T-helper 17 cell (primary cell): ENCODE measurements at regions not wholly inside any gene's neighbourhood (a gene's known extent, or its start where the extent isn't known, plus 50 kb on each side); places are given as distances from the start of the nearest gene placed in this dataset.

Experiments used
- ATAC-seq: fragments of 150-1000 bp; cut with Tn5 transposase; 2 replicates; pipeline ENCODE4 v1.10.0; 2021; ENCODE audit warnings: mild to moderate bottlenecking, moderate library complexity
- DNase-seq, 3 donors: peaks; one replicate each; pipeline versions ENCODE4 v3.0.0 to v3.0.0-alpha.2; 2020 to 2021
- H3K9me3 ChIP-seq: one replicate; pipeline ENCODE4 v1.7.0; 2013; ENCODE audit warnings: low read length, mild to moderate bottlenecking; ENCODE audit not compliant: control insufficient read depth, poor library complexity, severe bottlenecking
- H3K27ac Mint-ChIP-seq: one replicate; pipeline ENCODE4 v1.8.0; 2022; ENCODE audit warnings: mild to moderate bottlenecking, moderate library complexity, mixed read lengths
- H3K27me3 Mint-ChIP-seq: one replicate; pipeline ENCODE4 v1.8.0; 2022; ENCODE audit warnings: mixed read lengths
- H3K36me3 Mint-ChIP-seq: one replicate; pipeline ENCODE4 v1.8.0; 2022; ENCODE audit warnings: low read depth, mixed read lengths
- H3K4me1 Mint-ChIP-seq: one replicate; pipeline ENCODE4 v1.8.0; 2022; ENCODE audit warnings: mild to moderate bottlenecking, mixed read lengths
- H3K4me3 Mint-ChIP-seq: one replicate; pipeline ENCODE4 v1.8.0; 2022; ENCODE audit warnings: mild to moderate bottlenecking, moderate library complexity, mixed read lengths

DNA sequence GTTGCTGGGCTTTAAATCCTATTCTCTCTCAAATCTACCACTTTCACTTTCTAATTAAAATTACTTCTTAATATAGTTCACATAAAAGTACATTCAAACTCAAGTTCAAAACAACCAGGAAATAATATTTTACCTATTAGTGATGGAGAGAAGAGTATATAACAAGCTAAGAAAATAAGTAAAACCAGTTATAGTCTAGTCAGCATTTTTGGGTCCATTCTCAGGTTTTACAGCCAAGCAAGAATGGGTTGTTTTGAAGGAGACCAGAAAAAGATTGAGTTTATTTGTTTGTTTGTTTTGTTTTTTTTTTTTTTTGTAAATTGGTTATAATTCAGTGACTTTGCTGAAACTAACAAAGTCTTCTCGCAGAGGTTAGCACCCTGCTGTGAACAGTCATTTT, 106.3 kb upstream of the PTPRZ1 start:
- no peaks in the 10 kb centered on the region for H3K9me3 ChIP-seq
- no peak for ATAC-seq
- no peaks in the 10 kb centered on the region for H3K36me3 Mint-ChIP-seq
- no peak overlapping the region for H3K27ac Mint-ChIP-seq
- no peak for DNase-seq
- H3K4me1 Mint-ChIP-seq, result no peaks in the 10 kb centered on the region
- no peaks in the 10 kb centered on the region for H3K27me3 Mint-ChIP-seq
- no peak overlapping the region for H3K4me3 Mint-ChIP-seq

DNA sequence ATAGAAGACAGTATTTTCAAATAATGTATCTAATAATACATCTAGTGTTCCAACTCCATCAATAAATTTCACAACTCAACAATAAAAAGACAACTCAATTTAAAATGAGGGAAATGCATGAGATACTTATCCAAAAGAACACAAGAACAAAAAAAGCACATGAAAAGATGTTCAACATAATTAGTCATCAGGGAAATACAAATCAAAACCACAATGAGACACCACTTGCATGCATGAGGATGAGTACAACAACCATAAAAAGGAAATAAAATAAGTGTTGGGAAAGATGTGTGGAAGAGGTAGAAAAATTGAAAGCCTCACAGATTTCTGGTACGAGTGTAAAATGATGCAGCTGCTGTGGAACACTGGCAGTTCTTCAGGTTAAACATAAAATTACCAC, 111.6 kb upstream of the PTPRZ1 start:
- no peaks in the 10 kb centered on the region for H3K36me3 Mint-ChIP-seq
- no peaks in the 10 kb centered on the region for H3K4me1 Mint-ChIP-seq
- no peaks in the 10 kb centered on the region for H3K27me3 Mint-ChIP-seq
- H3K4me3 Mint-ChIP-seq, result no peak overlapping the region
- no peak overlapping the region for H3K27ac Mint-ChIP-seq
- DNase-seq (no peak), ATAC-seq (no peak)
- H3K9me3 ChIP-seq, result no peaks in the 10 kb centered on the region

DNA sequence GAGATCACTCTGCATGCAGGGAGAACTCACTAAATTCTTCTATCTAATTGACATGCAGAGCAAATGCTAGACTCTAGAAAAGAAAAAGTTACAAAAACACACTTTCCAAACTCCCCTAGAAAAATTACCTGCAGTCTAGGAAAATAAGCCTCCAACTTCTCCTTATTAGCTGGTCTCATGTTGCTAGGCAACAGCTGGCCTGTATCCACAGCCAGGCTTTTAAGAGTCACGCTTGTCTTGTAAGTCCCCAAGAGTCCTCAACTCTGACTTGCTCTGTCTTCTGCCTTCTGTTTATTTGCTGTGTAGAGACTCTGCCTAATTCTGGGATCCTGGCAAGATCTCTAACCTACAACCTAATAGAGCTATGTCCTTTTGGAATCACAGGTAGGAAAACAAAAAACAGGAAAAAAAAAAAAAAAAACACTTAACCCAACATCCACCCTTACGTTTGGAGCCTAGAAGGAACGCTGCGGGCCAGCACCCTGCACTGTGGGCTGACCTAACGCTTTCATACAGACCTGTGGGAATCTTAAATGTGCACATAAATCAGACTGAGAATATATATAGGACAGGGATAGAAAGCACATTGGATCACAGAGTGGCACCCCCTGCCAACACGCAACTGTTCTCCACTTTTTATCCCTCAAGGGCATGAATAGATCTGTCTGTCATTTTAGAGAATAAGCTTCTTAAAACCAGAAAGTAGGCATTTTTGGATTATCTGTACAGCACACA, 117.0 kb upstream of the PTPRZ1 start:
- no peak for ATAC-seq
- H3K27me3 Mint-ChIP-seq, result no peaks in the 10 kb centered on the region

DNA sequence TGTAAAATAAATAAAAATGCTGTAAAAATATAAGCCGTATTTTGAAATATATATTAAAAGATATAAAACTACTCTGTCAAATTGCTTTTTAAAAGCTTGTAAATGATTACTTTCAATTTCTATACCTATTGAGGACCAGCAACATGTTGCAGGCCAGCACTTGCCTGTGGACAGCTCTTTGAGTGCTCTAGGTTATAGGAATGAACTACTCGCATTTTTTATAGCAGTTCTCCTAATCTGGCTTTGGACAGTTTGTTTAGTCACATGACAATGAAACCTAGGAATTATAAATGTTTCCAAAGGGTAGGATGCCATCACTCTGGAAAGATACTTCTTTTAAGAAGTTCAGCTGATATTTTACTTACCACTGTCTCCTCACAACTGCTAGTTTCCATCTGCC, 117.7 kb upstream of the PTPRZ1 start:
- Mint-ChIP-seq H3K4me1 (no peaks in the 10 kb centered on the region), H3K27ac (no peak overlapping the region), H3K27me3 (no peaks in the 10 kb centered on the region), H3K4me3 (no peak overlapping the region), H3K36me3 (no peaks in the 10 kb centered on the region)
- DNase-seq (no peak), ATAC-seq (no peak)
- H3K9me3 ChIP-seq, result no peaks in the 10 kb centered on the region

More for the DNA sequence above, 117.0 kb upstream of the PTPRZ1 start:
- no peak overlapping the region for H3K4me3 Mint-ChIP-seq
- H3K9me3 ChIP-seq, result no peaks in the 10 kb centered on the region
- no peaks in the 10 kb centered on the region for H3K4me1 Mint-ChIP-seq
- no peak overlapping the region for H3K27ac Mint-ChIP-seq
- no peak for DNase-seq
- H3K36me3 Mint-ChIP-seq, result no peaks in the 10 kb centered on the region

DNA sequence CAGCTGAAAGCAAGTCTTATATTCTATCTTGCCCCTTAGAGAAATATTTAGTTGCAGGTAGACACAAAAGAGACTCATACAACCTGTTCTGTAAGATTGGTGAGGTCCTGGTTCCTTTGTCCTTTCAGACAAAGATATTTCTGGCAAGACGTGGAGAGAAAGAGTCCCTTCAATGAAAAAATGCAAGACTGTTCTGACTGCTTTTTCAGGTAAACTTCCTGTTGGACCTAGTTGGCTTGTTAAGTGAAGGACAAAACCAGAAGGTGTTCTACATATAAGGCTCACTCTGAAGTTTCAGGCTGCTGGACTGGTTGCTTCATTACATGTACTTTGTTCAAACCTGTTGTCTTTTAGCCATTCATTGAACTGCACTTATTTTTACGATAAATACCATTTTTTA, 119.0 kb upstream of the PTPRZ1 start:
- no peak for ATAC-seq
- Mint-ChIP-seq H3K4me3 (no peak overlapping the region), H3K27ac (no peak overlapping the region), H3K27me3 (no peaks in the 10 kb centered on the region), H3K36me3 (no peaks in the 10 kb centered on the region), H3K4me1 (no peaks in the 10 kb centered on the region)
- no peak for DNase-seq
- no peaks in the 10 kb centered on the region for H3K9me3 ChIP-seq

DNA sequence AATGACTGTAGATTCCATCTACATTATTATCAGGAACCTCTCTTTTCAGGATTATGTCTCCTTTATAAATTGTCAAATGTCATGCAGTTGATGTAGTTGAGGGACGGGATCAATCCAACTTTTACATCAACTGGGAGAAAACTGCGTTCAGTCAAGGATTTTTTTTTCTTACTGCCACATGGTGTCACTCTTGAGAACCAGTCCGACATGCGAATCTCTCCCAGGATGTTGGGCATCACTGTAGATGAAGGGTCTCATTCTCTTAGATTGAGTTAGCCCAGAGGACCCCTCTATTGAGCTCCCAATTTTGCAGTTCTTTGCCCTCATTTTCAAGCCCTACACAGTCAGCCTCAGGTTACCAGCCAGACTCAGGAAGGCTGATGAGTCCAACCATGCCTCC, 120.3 kb upstream of the PTPRZ1 start:
- no peak for ATAC-seq
- H3K27ac Mint-ChIP-seq, result no peak overlapping the region

DNA sequence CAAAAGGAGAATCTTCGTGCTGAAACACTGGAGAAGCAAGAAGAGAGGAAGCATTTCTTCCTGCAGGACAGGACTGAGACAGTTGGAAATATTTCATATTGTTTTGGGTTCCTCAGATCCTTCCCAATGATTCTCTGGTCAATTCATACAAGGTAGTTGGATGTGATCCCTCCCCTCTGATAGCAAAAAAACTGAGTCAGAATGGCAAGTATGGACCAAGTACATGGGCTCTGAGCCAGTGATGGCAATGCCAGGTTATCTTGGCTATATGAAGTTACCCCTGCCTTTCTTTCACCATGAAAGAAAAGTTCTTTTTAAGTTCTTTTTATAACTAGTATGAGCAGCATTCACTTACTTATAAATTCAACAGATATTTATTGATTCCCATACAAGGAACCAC, 124.4 kb upstream of the PTPRZ1 start:
- DNase-seq, result no peak
- no peaks in the 10 kb centered on the region for H3K36me3 Mint-ChIP-seq
- no peaks in the 10 kb centered on the region for H3K9me3 ChIP-seq
- no peak overlapping the region for H3K4me3 Mint-ChIP-seq
- no peaks in the 10 kb centered on the region for H3K4me1 Mint-ChIP-seq
- H3K27ac Mint-ChIP-seq, result no peak overlapping the region
- ATAC-seq, result no peak
- H3K27me3 Mint-ChIP-seq, result no peaks in the 10 kb centered on the region

More for the DNA sequence above, 120.3 kb upstream of the PTPRZ1 start:
- no peaks in the 10 kb centered on the region for H3K36me3 Mint-ChIP-seq
- no peak for DNase-seq
- no peak overlapping the region for H3K4me3 Mint-ChIP-seq
- no peaks in the 10 kb centered on the region for H3K9me3 ChIP-seq
- no peaks in the 10 kb centered on the region for H3K27me3 Mint-ChIP-seq
- H3K4me1 Mint-ChIP-seq, result no peaks in the 10 kb centered on the region

DNA sequence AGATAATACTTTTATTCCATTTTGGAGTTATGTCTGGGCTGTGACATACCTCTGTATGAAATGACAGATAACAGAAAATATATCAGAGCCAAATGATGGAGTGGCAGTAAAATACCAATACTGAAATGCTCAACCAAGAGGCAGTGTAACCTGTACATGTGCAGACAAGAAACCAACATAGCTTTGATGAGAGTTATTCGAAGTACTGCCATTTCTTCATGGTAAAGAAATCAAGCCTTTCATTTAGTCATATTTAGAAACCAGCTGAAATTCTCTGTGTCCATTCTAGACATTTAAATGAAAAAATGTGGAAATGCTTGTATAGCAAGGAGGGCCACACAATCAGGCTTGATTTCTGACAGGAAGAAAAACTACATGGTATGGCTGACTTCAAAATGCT, 127.1 kb upstream of the PTPRZ1 start:
- H3K36me3 Mint-ChIP-seq, result no peaks in the 10 kb centered on the region
- H3K4me3 Mint-ChIP-seq, result no peak overlapping the region
- H3K27me3 Mint-ChIP-seq, result no peaks in the 10 kb centered on the region
- H3K4me1 Mint-ChIP-seq, result no peaks in the 10 kb centered on the region
- no peaks in the 10 kb centered on the region for H3K9me3 ChIP-seq
- DNase-seq, result no peak
- H3K27ac Mint-ChIP-seq, result no peak overlapping the region
- no peak for ATAC-seq

DNA sequence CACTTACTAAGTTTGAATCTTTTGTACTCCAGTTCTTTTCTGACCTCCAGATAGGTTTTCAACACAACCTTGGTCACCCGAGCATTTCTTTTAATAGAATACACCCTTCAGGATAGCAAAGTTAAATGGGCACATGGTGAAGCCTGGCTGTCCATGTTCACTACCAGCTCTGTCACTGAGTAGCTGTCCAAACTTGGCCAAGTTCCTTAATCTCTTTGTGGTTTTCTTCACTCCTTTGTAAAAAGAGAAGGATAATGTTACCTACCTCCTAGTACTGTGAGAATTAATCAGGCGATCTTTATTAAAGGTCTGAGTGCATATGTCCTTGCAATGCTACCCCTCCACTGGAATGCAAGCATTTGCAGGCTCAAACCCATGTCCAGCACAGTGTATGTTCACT, 128.1 kb upstream of the PTPRZ1 start:
- no peak for ATAC-seq

DNA sequence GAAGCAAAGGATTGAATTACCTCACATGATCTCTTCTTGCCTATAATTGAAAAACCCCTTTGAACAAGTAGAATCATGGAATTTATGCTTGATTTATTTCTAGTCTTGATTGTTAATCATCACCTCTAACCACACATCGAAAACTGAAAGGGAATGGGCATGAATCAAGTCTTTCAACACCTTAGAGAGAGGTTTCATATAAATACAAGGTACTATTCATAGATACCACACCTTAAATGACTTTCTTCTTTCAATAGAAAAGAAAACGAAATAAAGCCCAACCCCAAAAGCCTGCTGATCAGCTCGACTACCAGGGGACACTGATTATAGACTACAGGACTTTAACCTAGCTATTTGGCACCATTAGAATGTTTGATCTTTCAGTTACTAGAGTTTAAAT, 128.6 kb upstream of the PTPRZ1 start:
- ATAC-seq (no peak), DNase-seq (no peak)
- Mint-ChIP-seq H3K27ac (no peak overlapping the region), H3K36me3 (no peaks in the 10 kb centered on the region), H3K4me3 (no peak overlapping the region), H3K4me1 (no peaks in the 10 kb centered on the region), H3K27me3 (no peaks in the 10 kb centered on the region)
- no peaks in the 10 kb centered on the region for H3K9me3 ChIP-seq

More for the DNA sequence above, 128.1 kb upstream of the PTPRZ1 start:
- Mint-ChIP-seq H3K4me3 (no peak overlapping the region), H3K27ac (no peak overlapping the region), H3K36me3 (no peaks in the 10 kb centered on the region), H3K27me3 (no peaks in the 10 kb centered on the region), H3K4me1 (no peaks in the 10 kb centered on the region)
- DNase-seq, result no peak
- H3K9me3 ChIP-seq, result no peaks in the 10 kb centered on the region

DNA sequence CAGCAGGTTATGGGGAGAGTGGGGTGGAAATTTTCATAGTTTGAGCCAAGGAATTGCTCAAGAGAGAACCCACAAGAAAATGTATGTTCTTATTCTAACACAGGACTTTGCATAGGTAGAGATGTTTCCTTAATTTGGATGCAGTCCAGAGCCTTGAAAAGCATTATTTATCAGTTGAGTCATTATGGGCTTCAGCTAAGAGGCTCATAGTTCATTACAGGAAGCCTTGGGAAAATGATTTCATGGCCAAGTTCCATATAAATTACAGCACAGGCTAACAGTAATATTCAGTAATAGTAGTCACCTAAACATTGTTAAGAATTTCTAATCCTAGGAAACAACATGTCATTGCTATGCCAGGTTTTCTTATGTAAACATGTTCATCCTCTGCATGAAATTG, 131.1 kb upstream of the PTPRZ1 start:
- DNase-seq, result no peak
- H3K4me1 Mint-ChIP-seq, result no peaks in the 10 kb centered on the region
- no peak for ATAC-seq
- no peaks in the 10 kb centered on the region for H3K27me3 Mint-ChIP-seq
- no peak overlapping the region for H3K27ac Mint-ChIP-seq
- H3K4me3 Mint-ChIP-seq, result no peak overlapping the region
- H3K9me3 ChIP-seq, result no peaks in the 10 kb centered on the region
- no peaks in the 10 kb centered on the region for H3K36me3 Mint-ChIP-seq

DNA sequence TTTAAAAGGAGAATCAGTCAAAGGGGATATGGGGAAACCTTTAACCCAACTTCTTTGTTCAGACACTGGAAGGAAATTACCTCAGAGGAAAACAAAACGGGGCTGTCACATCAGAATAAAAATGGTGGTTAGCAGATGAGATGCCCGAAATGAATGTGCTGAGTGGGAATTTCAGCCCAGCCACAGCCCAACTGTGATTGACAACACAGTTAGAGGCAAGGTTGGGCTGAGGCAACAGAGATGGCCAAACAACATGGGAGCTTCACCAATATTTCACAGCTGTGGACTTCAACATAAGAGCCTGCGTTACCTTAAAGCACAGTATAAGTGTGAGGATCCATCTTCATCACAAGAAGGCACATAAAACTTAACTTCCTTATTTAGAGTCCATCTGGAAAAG, 133.5 kb upstream of the PTPRZ1 start:
- ATAC-seq (no peak), DNase-seq (no peak)
- Mint-ChIP-seq H3K36me3 (no peaks in the 10 kb centered on the region), H3K27ac (no peak overlapping the region), H3K4me1 (no peaks in the 10 kb centered on the region), H3K4me3 (no peak overlapping the region), H3K27me3 (no peaks in the 10 kb centered on the region)
- H3K9me3 ChIP-seq, result no peaks in the 10 kb centered on the region

DNA sequence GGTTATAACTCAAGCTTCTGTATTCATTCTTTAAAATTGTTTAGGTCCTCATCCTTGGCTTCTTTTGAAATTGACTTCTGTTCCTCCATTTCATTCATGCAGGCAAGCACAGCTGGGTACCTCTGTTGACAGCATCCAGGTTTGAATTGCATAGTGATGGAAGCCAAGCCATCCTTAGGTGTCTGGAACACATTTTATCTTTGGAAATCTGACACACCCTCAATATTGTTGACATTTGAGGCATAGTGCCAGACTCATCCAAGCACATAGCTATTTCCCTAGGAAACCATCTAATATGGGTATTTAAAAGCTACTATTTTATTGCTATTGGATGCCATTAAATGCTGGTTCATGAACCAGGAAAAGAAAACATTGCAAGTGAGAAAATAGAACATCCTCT, 142.1 kb upstream of the PTPRZ1 start:
- Mint-ChIP-seq H3K27me3 (no peaks in the 10 kb centered on the region), H3K27ac (no peak overlapping the region), H3K4me3 (no peak overlapping the region), H3K36me3 (no peaks in the 10 kb centered on the region), H3K4me1 (no peaks in the 10 kb centered on the region)
- DNase-seq (no peak), ATAC-seq (no peak)
- no peaks in the 10 kb centered on the region for H3K9me3 ChIP-seq

DNA sequence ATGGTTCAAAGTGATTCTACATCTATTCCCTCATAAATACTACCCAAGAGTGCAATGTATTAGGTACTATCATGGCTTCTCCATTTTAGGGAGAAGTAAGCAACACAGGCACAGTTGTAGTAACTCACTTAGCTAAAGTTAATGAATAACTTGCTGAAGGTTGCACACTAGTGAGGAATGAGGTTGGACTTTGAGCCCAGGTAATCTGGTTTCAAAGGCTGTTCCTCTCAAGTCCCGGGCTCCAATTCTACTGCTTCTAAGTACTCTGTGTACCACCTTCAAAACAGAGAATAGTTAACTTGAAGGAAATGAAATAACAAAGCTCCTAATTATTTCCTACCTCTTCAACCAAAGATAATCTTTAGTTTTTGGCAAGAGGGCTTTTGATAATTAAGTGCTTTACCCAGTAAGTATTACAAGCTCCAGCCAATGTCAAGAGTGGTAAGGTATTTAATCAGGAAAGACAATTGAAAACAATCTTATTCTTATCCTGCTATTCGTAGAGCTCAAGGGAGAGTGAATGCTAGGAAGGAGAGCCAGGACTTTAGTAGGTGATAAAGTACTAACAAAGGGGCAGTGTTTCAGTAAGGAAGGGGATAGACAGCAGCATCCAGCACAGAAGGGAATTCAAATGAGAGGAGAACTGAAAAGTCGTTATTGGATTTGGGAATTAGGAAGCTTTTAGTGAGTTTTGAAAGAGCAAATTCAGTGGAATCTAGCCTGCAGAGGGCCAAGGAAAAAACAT, 158.2 kb upstream of the PTPRZ1 start:
- DNase-seq, result no peak
- no peaks in the 10 kb centered on the region for H3K9me3 ChIP-seq
- Mint-ChIP-seq H3K27ac (no peak overlapping the region), H3K27me3 (no peaks in the 10 kb centered on the region), H3K4me3 (no peak overlapping the region), H3K4me1 (no peaks in the 10 kb centered on the region), H3K36me3 (no peaks in the 10 kb centered on the region)
- ATAC-seq, result no peak
